Epithelial cell of prostate (primary cell): ENCODE measurements at regions not wholly inside any gene's neighbourhood (a gene's known extent, or its start where the extent isn't known, plus 50 kb on each side); places are given as distances from the start of the nearest gene placed in this dataset.
A peak's percentile ranks its signal among the peaks of the same experiment; 100 is the strongest.

Experiments
- DNase-seq: peaks from one replicate; pipeline ENCODE4 v3.0.0-alpha.2; 2011; ENCODE audit warnings: low read depth, low spot score
- H3K27ac ChIP-seq: fragments of 450-650 bp; 2 replicates; pipeline ENCODE4 v1.5.1; 2017; ENCODE audit warnings: mild to moderate bottlenecking

GRCh38 chr2:191598296-191598695 is 79.6 kb upstream of the NABP1 start:
- no peak for DNase-seq
- H3K27ac ChIP-seq, result no peak overlapping the region

DNA sequence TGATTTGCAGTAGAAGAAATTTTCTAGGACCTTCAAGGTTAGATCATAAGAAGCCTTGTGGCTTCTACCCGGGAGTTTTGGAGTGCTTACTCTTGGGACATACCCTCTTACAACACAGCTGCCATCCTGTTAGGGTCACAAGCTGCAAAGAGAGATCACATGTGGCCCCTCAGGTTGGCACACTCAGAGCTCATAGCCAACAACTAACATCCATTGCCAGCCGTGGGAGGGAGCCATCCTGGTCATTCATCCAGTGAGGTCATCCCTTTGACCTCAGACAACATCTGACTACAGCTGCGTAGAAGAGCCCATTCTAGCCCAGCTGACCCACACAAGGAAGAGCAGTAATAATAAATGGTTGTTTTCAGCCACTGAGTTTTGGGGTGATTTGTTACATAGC is 76.9 kb upstream of the NABP1 start:
- no peak for DNase-seq
- no peak overlapping the region for H3K27ac ChIP-seq

DNA sequence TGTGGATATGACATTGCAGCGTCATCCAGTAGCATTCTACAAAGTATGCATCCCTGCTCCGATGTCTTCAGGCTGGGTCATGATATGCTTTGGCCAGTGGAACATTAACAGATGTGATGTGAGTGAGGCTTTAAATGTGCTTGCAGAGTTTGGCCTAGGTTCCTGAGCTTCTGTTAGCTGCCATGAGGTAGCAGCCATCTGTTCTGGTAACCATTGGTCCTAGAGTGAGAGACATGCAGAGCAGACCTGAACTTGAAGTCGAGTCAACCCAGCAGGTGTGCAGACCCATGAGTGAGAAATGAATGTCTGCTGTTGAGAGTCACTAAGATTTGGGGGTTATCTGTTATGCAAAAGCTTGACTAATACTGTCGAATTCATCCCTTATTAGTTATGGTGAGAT is 73.8 kb upstream of the NABP1 start:
- H3K27ac ChIP-seq, result no peak overlapping the region
- no peak for DNase-seq

DNA sequence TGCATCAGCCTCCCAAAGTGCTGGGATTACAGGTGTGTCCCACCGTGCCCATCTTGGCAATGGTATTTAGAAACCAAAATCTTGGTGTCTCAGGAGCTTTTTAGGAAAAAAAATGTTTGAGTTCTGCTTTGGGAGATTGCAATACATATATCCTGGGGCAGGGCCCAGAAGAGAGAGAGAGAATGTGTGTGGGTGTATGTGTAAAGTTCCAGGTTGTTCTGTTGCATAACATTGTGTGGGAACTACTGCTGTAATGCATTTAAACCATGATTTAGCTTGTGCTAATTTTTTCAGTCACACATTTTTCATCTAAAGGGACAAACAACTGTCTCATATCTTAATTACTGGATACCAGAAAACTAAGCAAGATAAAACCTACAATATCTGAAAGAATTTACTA is 70.8 kb upstream of the NABP1 start:
- no peak for DNase-seq

DNA sequence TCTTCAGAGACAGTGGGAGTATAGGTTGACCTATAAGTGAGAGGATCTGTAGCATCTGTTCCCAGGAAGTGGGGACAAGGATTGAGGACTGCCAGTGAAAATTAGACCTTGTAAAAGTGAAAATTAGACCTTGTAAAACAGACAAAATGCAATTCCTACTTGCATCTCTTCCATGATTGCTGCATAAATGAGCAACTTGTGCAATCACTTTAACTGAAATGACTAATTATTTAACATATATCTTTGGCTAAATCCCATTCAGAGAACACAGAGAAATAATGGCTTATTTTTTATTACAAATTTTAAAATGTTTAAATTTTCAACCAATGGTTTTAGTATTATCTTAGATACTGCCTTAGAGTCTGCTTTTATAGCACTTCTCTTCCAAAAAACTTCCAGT is 67.2 kb upstream of the NABP1 start:
- H3K27ac ChIP-seq, result no peak overlapping the region
- no peak for DNase-seq

More for the DNA sequence above, 70.8 kb upstream of the NABP1 start:
- H3K27ac ChIP-seq, result no peak overlapping the region

- H3K27ac ChIP-seq, result no peak overlapping the region
- no peak for DNase-seq
Observed at GRCh38 chr2:191611614-191612013, 66.3 kb upstream of the NABP1 start.

DNA sequence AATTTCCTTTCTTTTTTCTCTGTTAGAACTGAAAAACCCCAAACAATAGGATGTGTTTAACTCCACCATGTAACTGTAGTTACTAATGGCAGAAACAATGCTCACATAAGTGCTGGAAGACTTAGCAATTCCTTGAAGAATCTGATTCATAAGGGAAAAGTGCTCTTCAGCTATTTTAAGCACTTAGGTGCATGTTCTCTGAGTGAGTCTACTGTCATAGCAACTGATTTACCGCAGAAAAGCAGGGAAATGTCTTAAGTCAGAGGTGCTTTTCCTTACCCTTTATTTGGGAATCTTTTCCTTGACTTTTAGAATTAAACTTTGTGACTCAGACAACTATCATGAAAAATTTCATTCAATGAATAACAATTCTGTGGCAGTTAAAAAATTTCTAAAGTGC is 65.4 kb upstream of the NABP1 start:
- peak overlapping the region; percentile 41 for H3K27ac ChIP-seq
- DNase-seq, result no peak

- no peak overlapping the region for H3K27ac ChIP-seq
- DNase-seq, result no peak
Observed at GRCh38 chr2:191614759-191615158, 63.2 kb upstream of the NABP1 start.

GRCh38 chr2:191615596-191615995 is 62.3 kb upstream of the NABP1 start:
- H3K27ac ChIP-seq, result no peak overlapping the region
- DNase-seq, result no peak

GRCh38 chr2:191617575-191617974 is 60.4 kb upstream of the NABP1 start:
- peak overlapping the region; percentile 10 for H3K27ac ChIP-seq
- DNase-seq, result no peak

- H3K27ac ChIP-seq, result peak overlapping the region; percentile 10
- DNase-seq, result no peak
Observed at GRCh38 chr2:191618046-191618780, 59.7 kb upstream of the NABP1 start.

GRCh38 chr2:191618786-191619185 is 59.1 kb upstream of the NABP1 start:
- DNase-seq, result no peak
- no peak overlapping the region for H3K27ac ChIP-seq

GRCh38 chr2:191620144-191620543 is 57.8 kb upstream of the NABP1 start:
- H3K27ac ChIP-seq, result peak overlapping the region; percentile 43
- no peak for DNase-seq

DNA sequence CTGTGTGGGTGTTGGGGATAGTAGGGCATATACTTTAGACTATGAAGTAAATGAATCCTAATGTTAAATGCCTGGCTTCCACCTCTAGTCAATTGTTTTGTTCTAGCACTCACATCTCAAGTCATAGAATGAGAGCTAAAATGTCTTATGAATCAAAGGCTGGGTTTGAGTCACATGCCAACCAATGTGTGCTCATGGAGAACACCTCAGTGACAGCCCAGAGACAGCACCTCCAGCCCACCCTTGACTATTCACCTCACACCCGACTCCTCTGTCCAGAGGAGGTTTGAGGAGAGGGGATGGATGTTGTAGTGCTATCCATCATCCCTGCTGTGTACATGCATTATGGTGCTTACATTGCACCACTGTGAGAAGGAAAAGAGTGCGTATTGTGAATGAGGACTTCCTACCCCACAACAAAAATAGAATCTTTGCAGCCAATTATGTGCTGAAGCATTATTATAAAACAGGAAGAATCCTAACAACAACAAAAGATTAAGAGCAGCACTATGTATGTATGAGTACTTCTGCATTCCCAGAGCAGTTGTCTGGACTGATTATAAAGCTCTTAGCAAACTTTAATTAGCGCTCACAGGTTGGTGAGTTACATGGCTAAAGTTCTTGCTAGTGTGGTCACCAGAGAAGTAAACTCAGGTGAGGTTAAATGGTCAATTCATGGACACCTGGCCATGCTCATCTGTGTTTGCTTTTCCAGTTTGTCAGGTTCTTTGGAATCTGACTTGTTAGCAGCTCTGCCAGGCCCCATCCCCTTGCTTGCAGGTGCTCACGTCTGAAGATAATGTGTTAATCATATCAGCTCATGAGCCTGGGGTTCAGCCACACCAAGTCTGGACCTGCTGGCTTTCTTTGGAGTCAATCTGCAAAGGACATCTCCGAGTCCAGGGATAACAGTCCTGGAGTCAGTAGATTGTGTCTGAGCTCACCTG is 55.3 kb upstream of the NABP1 start:
- H3K27ac ChIP-seq, result peak overlapping the region; percentile 44
- no peak for DNase-seq

GRCh38 chr2:191625016-191625415 is 52.9 kb upstream of the NABP1 start:
- H3K27ac ChIP-seq, result no peak overlapping the region
- no peak for DNase-seq

GRCh38 chr2:191625446-191625845 is 52.5 kb upstream of the NABP1 start:
- no peak for DNase-seq
- no peak overlapping the region for H3K27ac ChIP-seq

DNA sequence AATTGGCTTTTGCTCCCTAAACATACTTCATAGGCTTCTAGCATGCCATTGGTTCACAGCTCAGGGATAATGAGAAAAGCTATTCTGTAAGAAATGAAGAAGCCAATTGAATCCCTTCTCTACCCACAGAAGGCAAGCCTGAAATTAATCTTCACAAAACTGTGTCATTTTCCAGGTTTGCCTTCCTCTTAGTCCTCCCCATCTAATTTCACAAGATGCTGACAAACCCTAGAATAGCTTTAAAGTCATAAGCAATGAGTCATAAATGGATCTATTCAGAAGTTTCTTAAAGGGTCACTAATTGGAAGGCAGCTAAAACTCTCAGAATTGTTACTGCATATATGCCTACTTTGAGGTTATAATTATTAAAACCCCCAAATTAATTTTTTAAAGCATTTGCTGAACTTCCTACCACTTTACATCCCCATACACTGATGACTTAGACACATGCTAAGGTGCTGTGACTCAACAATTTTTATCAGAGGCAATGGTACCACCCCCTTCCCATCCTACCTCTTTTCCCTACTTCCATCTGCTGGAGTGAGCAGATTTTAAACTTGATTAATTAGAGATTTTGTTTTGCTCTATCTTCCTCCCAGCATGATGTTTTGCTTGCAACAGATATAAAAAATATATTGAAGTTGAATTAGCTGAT is 51.3 kb upstream of the NABP1 start:
- no peak for DNase-seq
- no peak overlapping the region for H3K27ac ChIP-seq

- DNase-seq, result no peak
- H3K27ac ChIP-seq, result no peak overlapping the region
Observed at GRCh38 chr2:191627518-191627917, 50.4 kb upstream of the NABP1 start.
